ENCODE measurements at regions not wholly inside any gene's neighbourhood (a gene's known extent, or its start where the extent isn't known, plus 50 kb on each side); places are given as distances from the start of the nearest gene placed in this dataset.

- TF ChIP-seq NRF1 (IDR thresholded peaks at IDR 0.05; ENCODE audit: low read depth, low read length): no peak
- no peak for TF ChIP-seq SP1 (IDR thresholded peaks at IDR 0.05; ENCODE audit: low read depth, low read length)
Measured at GRCh38 chr6:91149246-91149955, 562.5 kb upstream of the MAP3K7 start (continued).

Data from H1 (cell line).